MM.1S (cell line): ENCODE measurements at regions not wholly inside any gene's neighbourhood (a gene's known extent, or its start where the extent isn't known, plus 50 kb on each side); places are given as distances from the start of the nearest gene placed in this dataset.
"Not testable (repeated sequence)": the region's sequence is repeated elsewhere in the genome, so short reads cannot be mapped to it uniquely, and the experiment has no call there.

Experiments used
- EZH2 ChIP-seq: fragments of 300-600 bp; sonication (generic); optimal IDR thresholded peaks from 2 replicates; pipeline ENCODE3; 2017; ENCODE audit warnings: low read depth, mild to moderate bottlenecking, antibody characterized with exemption, low read length, mixed read lengths
- EZH2phosphoT487 ChIP-seq: fragments of 300-600 bp; sonication (generic); IDR thresholded peaks from 2 replicates; pipeline ENCODE4 v1.6.1; 2018; ENCODE audit warnings: antibody characterized with exemption, low read length
- TF ChIP-seq, protein P1 (sequence below): fragments of 300-600 bp; sonication (generic); IDR thresholded peaks from 2 replicates; pipeline ENCODE4 v1.5.1; 2016; ENCODE audit warnings: antibody characterized with exemption, low read length, mixed read lengths

DNA sequence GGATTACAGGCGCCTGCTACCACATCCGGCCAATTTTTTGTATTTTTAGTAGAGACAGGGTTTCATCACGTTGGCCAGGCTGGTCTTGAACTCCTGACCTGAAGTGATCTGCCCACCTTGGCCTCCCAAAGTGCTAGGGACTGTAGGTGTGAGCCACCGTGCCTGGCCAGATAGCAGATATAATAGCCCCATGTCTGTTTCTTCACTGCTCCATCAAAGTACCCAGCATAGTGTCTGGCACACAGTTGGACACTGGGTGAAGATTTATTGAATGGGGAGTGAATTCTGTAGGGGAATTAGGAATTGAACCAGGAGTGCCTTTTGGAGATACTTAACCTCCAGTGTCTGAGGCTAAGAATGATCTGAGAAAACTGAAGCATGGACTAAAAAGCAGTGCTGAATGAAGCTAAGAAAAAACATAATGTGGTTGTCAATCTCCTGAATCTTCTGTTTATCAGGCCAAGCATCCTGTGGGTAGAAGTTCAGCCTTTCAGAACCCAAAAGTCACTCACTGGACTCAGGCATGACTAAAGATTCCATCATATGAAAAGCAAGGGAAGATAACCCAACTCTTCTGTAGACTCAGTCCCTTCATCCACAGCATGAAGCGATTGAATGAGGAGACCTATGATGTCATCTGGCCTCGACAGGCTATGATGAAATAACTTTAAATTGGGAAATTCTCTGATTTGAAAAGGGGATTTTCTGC, 273.7 kb downstream of the CNTNAP3 start:
- TF ChIP-seq, protein P1, sequence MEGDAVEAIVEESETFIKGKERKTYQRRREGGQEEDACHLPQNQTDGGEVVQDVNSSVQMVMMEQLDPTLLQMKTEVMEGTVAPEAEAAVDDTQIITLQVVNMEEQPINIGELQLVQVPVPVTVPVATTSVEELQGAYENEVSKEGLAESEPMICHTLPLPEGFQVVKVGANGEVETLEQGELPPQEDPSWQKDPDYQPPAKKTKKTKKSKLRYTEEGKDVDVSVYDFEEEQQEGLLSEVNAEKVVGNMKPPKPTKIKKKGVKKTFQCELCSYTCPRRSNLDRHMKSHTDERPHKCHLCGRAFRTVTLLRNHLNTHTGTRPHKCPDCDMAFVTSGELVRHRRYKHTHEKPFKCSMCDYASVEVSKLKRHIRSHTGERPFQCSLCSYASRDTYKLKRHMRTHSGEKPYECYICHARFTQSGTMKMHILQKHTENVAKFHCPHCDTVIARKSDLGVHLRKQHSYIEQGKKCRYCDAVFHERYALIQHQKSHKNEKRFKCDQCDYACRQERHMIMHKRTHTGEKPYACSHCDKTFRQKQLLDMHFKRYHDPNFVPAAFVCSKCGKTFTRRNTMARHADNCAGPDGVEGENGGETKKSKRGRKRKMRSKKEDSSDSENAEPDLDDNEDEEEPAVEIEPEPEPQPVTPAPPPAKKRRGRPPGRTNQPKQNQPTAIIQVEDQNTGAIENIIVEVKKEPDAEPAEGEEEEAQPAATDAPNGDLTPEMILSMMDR = not testable (repeated sequence)
- not testable (repeated sequence) for TF ChIP-seq EZH2, EZH2phosphoT487
